GM10266 (cell line): ENCODE measurements at regions not wholly inside any gene's neighbourhood (a gene's known extent, or its start where the extent isn't known, plus 50 kb on each side); places are given as distances from the start of the nearest gene placed in this dataset.

Source experiments
- DNase-seq: peaks from one replicate; pipeline ENCODE4 v3.0.0; 2012; ENCODE audit errors: extremely low spot score
- CTCF ChIP-seq: IDR thresholded peaks from 2 replicates; pipeline ENCODE4 v1.5.1; 2012; ENCODE audit warnings: mild to moderate bottlenecking, low read depth; ENCODE audit not compliant: control insufficient read depth, insufficient read depth; ENCODE audit errors: missing control alignments

DNA sequence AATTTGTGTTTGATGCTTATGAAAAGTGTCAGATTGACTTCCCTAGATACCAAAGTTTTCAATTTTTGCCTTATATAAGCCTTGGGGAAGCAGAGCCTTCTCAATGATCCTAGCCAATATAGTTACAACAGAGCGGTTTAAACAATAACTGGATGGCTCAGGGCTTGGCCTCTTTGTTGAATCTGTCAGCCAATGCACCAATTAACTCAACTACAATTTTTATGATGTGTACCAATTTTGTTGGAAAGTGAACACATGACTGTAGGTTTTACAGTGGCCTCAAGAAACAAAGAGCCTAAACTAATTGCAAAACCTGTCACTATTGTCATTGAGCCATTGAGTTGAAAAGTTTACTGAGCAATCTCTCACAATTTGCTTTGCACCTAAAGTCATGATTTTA, 71.6 kb upstream of the RGS18 start:
- DNase-seq, result no peak
- TF ChIP-seq CTCF, result no peak

GRCh38 chr1:192087334-192087733, 70.9 kb upstream of the RGS18 start:
- TF ChIP-seq CTCF, result no peak
- DNase-seq, result no peak

- TF ChIP-seq CTCF, result no peak
- DNase-seq, result no peak
Measured at GRCh38 chr1:192088496-192088895, 69.8 kb upstream of the RGS18 start.

- no peak for TF ChIP-seq CTCF
- no peak for DNase-seq
Measured at GRCh38 chr1:192098001-192098400, 60.3 kb upstream of the RGS18 start.

GRCh38 chr1:192099328-192099727, 58.9 kb upstream of the RGS18 start:
- TF ChIP-seq CTCF, result no peak
- DNase-seq, result no peak

DNA sequence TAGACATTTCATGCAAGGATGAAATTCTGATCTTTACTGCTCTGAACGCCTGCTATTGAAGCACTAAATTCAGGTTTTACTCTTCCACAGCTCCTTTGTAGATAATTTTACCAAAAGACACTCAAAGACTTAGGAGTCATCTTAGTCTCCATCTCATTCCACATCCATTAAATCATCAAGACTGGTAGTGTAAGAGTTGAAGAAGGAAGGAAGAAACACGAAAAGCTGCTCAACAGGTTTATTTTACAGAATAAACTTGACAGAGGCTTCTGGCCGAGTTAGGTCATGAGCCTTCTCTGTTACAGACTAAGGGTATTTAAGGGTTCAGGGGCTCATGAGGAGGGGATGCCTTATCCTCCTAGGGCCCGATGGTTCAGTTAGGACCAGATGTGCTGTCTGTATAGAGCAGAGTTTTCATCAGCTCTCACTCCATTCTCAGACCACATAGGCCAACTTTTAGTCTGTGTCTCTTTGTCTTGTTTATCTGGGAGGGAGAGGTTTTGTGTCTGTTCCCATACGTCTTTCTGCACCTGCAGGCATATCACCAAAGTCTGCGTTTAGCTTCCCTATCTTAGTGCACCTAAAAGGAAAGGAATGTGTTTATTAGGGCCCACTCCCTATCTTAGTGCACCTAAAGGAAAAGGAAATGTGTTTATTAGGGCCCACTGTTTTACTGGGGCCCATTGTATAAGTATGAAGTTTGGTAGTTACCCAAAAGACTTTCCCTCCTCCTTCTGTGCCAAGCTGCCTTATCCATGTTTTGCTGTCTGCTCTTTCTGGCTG, 57.4 kb upstream of the RGS18 start:
- DNase-seq, result no peak
- no peak for TF ChIP-seq CTCF

DNA sequence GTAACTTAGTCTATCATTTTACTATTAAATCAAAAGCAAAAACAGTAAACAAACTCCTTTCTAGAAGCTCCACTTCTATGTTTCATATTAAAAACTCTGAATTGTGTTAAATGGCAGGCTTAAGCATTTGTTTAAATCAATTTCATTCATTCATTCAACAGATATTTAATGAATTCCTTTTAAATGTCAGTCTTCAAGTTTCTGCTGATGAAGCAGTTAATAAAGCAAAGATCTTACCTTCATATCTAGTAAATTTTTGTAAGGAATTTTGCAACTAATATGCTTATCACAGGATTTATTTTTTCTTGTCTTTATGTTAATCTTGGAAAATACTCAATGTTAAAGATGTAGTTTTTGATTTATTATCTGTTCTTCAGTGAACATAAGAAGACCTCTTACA, 54.1 kb upstream of the RGS18 start:
- no peak for DNase-seq
- no peak for TF ChIP-seq CTCF
